ENCODE measurements at regions not wholly inside any gene's neighbourhood (a gene's known extent, or its start where the extent isn't known, plus 50 kb on each side); places are given as distances from the start of the nearest gene placed in this dataset.
"Not testable (repeated sequence)": the region's sequence is repeated elsewhere in the genome, so short reads cannot be mapped to it uniquely, and the experiment has no call there.

DNA sequence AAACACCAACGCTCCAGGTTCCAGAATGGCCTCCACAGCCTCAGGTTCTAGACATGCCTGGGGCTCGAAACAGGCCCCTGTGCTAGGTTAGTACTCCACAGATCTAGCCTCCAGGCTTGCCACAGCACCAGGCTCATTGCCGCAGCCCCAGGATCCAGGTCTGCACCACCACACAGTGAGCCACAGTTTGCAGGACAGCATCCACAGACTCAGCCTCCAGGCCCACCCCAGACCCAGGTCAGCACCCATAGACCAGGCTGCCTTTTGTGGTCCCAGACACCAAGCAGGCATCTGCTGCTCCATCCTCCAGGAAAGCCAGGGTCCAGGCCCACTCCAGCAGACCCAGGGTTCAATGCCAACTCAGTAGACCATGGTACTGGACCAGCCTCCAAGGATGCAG is 132.3 kb upstream of the VSTM2A start:
- no peak for TF ChIP-seq CTCF (IDR thresholded peaks at IDR 0.05)
- no peak overlapping the region for H3K4me3 ChIP-seq
- no peaks in the 10 kb centered on the region for H3K4me1 ChIP-seq
- DNase-seq: peak; percentile 13
- H3K9me3 ChIP-seq: peaks cover 10% of the 10 kb centered on the region
- no peaks in the 10 kb centered on the region for H3K27me3 ChIP-seq (ENCODE audit: low read depth)
- no peaks in the 10 kb centered on the region for H3K36me3 ChIP-seq
- no peak for ATAC-seq
- no peak overlapping the region for H3K27ac ChIP-seq
- intact Hi-C loops (cut with DNase I): no loop called here

- no peaks in the 10 kb centered on the region for H3K9me3 ChIP-seq
- no peak overlapping the region for H3K27ac ChIP-seq
- ATAC-seq: no peak
- no peak for TF ChIP-seq CTCF (IDR thresholded peaks at IDR 0.05)
- H3K4me3 ChIP-seq: no peak overlapping the region
- no peaks in the 10 kb centered on the region for H3K4me1 ChIP-seq
- intact Hi-C loops (cut with DNase I): no loop called here
- DNase-seq: no peak
- no peaks in the 10 kb centered on the region for H3K27me3 ChIP-seq (ENCODE audit: low read depth)
- H3K36me3 ChIP-seq: no peaks in the 10 kb centered on the region
Observed at GRCh38 chr7:54416678-54417077, 125.5 kb upstream of the VSTM2A start.

GRCh38 chr7:54419209-54419608 is 123.0 kb upstream of the VSTM2A start:
- Histone ChIP-seq H3K4me1 (no peaks in the 10 kb centered on the region), H3K27ac (no peak overlapping the region), H3K36me3 (no peaks in the 10 kb centered on the region), H3K27me3 (ENCODE audit: low read depth) (no peaks in the 10 kb centered on the region), H3K4me3 (no peak overlapping the region), H3K9me3 (no peaks in the 10 kb centered on the region)
- no peak for TF ChIP-seq CTCF (IDR thresholded peaks at IDR 0.05)
- DNase-seq (peak; percentile 28), ATAC-seq (no peak)
- intact Hi-C loops (cut with DNase I): no loop called here

DNA sequence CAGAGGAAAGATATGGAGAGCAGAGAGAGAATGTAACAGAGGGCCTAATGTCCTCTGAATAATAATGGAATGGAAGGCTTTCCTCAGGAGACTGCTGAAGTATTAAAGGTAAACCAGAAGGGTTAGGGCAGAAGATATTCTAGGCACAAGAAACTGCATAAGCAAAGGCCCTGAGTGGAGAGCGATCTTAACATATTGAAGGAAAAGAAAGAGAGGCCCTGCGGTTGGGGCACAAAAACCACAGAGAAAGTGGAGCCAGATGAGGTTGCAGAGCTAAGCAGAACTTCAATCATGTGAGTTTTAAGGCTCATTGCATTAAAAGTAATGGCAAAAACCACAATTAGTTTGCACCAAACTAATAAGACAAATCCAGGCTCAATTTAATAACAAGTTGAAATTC is 115.8 kb upstream of the VSTM2A start:
- Histone ChIP-seq H3K4me1 (no peaks in the 10 kb centered on the region), H3K9me3 (no peaks in the 10 kb centered on the region), H3K4me3 (no peak overlapping the region), H3K27me3 (ENCODE audit: low read depth) (no peaks in the 10 kb centered on the region), H3K36me3 (no peaks in the 10 kb centered on the region), H3K27ac (no peak overlapping the region)
- intact Hi-C loops (cut with DNase I): no loop called here
- DNase-seq (no peak), ATAC-seq (no peak)
- TF ChIP-seq CTCF (IDR thresholded peaks at IDR 0.05): no peak

GRCh38 chr7:54429111-54429510 is 113.1 kb upstream of the VSTM2A start:
- intact Hi-C loops (cut with DNase I): no loop called here
- H3K27ac ChIP-seq: no peak overlapping the region
- H3K4me3 ChIP-seq: no peak overlapping the region
- TF ChIP-seq CTCF (IDR thresholded peaks at IDR 0.05): no peak
- H3K27me3 ChIP-seq (ENCODE audit: low read depth): no peaks in the 10 kb centered on the region
- no peaks in the 10 kb centered on the region for H3K36me3 ChIP-seq
- ATAC-seq (no peak), DNase-seq (no peak)
- no peaks in the 10 kb centered on the region for H3K9me3 ChIP-seq
- no peaks in the 10 kb centered on the region for H3K4me1 ChIP-seq

DNA sequence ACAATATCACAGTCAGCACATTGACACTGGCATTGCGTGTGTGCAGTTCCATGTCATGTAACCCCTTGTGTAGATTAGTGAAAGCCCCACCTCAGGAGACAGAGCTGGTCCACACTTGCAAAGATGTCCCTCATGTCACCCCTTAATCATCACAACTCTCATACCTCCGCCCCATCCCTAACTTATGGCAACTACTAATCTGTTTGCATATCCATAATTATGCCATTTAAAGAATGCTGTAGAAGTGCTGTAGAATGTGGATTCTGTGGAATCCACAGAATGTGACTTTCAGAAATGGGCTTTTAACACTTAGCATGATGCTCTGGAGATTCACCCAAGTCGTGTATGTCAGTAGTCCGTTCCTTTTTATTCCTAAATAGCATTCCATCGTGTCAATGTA is 102.8 kb upstream of the VSTM2A start:
- Histone ChIP-seq H3K9me3 (no peaks in the 10 kb centered on the region), H3K27me3 (ENCODE audit: low read depth) (no peaks in the 10 kb centered on the region), H3K27ac (no peak overlapping the region), H3K36me3 (no peaks in the 10 kb centered on the region), H3K4me1 (no peaks in the 10 kb centered on the region), H3K4me3 (no peak overlapping the region)
- no peak for TF ChIP-seq CTCF (IDR thresholded peaks at IDR 0.05)
- intact Hi-C loops (cut with DNase I): no loop called here
- ATAC-seq: no peak
- DNase-seq: no peak

GRCh38 chr7:54444046-54444686 is 98.0 kb upstream of the VSTM2A start:
- H3K4me3 ChIP-seq; H3K9me3 ChIP-seq; H3K4me1 ChIP-seq; H3K36me3 ChIP-seq; H3K27me3 ChIP-seq (ENCODE audit: low read depth); DNase-seq; H3K27ac ChIP-seq; intact Hi-C loops (cut with DNase I); ATAC-seq: not testable (repeated sequence)

DNA sequence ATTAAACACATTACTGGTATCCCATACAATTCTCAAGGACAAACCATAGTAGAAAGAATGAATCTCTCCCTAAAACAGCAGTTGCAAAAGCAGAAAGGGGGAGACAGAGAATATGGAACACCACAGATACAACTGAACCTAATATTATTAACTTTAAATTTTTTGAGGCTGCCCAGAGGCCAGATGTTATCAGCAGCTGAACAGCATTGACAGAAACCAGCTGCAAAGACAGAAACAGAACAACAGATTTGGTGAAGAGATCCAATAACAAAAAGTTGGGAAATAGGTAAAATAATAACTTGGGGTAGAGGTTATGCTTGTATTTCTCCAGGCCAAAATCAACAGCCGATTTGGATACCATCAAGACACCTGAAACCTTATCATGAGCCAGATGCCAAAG is 89.0 kb upstream of the VSTM2A start:
- DNase-seq; intact Hi-C loops (cut with DNase I); H3K4me3 ChIP-seq; H3K27ac ChIP-seq; ATAC-seq; H3K4me1 ChIP-seq; H3K9me3 ChIP-seq; H3K36me3 ChIP-seq; H3K27me3 ChIP-seq (ENCODE audit: low read depth): not testable (repeated sequence)
